ENCODE measurements at regions not wholly inside any gene's neighbourhood (a gene's known extent, or its start where the extent isn't known, plus 50 kb on each side); places are given as distances from the start of the nearest gene placed in this dataset.
"Not testable (repeated sequence)": the region's sequence is repeated elsewhere in the genome, so short reads cannot be mapped to it uniquely, and the experiment has no call there.

DNA sequence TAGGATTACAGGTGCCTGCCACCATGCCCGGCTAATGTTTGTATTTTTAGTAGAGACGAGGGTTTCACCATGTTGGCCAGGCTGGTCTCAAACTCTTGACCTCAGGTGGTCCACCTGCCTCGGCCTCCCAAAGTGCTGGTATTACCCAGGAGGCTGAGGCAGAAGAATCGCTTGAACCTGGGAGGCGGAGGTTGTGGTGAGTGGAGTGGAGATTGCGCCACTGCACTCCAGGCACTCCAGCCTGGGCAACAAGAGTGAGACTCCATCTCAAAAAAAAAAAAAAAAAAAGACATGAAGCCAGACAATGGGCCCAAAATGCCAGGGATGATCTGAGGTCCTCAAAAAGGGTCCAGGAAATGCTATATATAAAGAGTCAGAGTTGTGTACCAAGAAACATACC is 392.9 kb downstream of the SEC14L1 start:
- not testable (repeated sequence) for FAIRE-seq

DNA sequence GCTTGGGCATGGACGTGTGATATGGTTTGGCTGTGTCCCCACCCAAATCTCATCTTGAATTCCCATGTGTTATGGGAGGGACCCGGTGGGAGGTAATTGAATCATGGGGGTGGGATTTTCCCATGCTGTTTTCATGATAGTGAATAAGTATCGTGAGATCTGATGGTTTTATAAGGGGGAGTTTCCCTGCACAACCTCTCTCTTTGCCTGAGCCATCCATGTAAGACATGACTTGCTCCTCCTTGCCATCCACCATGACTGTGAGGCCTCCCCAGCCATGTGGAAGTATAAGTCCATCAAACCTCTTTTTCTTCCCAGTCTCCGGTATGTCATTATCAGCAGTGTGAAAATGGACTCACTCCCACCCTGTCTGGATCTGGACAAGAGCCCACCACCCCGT is 393.4 kb downstream of the SEC14L1 start:
- no peak for FAIRE-seq

DNA sequence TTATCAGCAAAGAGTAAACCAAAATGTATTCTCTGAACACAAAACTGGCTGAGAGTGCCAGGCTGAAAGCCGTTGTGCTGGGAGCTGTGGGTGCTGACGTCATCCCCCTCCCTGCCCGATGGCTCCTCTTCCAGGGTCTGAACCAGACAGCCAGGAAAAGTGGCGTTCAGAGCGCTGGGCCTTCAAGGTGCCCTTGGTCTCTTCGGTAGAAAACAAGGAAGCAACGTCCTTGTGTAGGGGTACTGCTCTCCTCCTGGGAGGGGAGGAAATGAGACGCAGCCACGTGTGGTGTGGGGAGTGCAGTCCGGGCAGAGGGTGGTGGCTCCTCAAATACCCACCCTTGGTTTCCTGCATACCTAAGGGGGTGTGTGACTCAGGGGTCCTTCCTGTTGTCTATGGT is 394.7 kb downstream of the SEC14L1 start:
- no peak for FAIRE-seq

DNA sequence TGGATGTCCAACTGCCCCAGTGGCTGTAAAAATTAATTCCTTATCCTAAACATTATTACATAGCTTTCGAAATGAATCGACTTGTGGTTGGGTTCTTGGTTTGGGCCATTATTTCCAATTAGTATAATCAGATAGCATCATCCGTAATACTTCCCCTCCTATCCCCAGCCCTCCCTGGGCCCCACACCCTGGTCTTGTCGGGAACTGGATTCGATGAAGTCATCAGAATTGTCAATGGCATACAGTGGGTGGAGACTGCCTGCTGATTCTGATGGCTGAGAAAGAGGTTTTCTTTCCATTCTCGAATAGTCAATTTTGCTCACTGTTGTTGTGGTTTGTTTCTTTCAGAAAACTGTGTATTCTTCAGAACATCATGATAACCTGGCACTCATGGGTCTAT is 395.1 kb downstream of the SEC14L1 start:
- FAIRE-seq: no peak

DNA sequence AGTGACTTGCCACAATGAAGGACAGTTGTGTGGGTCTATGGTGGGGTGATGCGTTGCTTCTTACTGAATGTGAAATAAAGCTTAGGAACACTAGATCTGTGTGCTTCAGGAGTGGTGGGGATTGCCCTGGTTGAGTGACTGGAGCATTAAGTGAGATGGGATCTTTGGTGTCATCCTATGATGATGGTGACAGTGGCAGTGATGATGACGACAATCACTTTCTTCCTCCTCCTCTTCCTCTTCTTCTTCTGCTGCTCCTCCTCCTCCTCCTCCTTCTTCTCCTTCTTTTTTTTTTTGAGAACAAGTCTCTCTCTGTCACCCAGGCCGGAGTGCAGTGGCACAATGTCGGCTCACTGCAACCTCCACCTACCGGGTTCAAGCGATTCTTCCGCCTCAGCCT is 396.8 kb downstream of the SEC14L1 start:
- no peak for FAIRE-seq

DNA sequence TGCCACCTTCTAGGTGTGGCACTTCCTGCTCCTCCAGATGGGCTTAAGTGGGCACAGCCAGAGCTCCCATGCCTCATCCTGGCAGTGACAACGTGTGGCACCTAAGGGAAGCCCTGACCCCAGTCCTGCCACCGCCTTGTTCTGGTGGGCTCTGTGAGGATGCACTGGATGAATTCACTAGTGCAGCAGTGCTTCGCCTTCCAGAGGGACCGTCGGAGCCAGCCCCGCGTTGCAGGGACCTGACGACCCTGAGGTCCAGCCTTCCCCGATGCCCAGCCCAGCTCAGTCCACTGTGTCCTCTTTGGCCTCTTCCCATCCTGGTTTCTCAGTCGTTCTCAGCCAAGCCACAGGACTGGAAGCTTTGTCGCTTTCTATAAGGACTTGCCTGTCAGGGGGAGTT is 399.8 kb downstream of the SEC14L1 start:
- FAIRE-seq: no peak

DNA sequence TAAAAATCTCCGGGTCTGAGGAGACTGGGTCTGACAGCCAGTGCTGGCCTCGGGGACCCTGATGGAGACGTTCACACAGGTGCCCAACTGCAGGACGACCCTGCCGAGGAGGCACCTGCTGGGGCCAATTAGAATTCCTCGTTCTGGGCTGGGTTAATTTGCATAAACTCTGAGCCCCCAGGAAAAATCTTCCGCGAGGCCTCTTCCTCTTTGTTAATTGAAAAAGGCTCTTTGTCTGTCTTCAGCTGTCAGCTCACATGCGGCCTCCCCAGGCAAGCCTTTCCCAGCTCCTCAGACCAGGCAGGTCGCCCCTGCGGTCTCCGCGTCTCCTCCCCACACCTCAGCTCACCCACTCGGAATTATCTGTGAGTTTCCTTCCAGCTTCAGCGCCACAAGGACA is 400.2 kb downstream of the SEC14L1 start:
- no peak for FAIRE-seq

DNA sequence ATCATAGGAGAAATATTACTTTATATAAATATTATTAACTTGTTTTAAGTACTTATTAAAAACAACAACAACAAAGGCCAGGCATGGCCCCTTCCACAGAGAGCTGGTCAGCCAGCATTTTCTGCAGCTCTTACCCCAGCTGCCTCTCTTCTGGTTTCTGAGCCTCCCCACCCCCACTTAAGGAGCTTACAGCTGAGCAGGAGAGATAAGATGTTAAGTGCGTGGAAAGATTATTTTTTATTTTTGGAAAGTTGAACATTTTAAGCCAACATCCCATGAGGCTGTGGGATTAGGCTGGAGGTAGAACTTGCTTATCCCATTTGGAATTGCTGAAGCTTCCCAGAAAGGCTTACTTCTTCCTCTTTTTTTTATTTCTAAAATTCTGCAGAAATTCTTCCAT is 401.2 kb downstream of the SEC14L1 start:
- no peak for FAIRE-seq

DNA sequence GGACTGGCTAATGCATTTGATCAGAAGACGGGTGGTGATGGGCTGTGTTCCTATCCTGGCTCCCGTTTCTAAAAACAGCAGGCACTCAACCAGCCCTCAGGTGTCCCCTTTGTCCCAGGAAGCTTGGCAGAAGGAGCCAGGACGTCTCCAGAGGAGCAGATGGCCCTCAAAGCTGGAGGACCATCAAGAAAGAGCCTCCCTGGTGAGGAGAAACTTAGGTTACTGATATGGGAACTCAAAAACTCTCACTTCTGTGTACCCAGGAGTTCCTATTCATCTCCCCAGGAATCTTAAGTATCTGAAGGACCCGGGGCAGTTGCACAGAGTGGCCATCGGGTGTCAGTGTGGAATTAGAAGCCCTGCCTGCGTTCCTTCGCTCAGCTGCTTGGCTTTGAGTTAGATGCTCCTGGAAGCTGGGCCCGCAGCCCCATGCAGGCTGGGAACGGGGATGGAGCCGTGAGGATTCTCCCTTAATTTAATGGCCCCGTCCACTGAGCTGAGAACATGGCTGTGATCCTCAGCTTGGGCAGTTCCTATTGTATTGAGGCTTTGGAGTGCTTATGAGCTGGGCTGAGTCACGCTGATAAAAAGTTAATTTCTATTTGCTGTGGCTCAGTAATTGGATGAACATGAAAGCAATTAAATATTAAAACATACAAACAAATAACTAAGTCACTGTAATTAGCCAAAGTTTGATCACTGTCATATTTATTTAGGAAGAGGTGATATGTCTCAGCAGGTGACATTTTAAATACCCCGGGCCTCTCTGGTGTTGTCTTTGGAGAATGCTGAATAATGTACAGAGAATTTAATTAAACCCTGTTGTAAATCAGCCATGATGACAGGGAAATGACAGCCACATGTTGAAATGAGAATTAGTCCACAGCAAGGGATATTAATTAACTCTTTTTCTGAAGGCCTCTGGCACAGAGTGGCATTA is 402.1 kb downstream of the SEC14L1 start:
- no peak for FAIRE-seq

DNA sequence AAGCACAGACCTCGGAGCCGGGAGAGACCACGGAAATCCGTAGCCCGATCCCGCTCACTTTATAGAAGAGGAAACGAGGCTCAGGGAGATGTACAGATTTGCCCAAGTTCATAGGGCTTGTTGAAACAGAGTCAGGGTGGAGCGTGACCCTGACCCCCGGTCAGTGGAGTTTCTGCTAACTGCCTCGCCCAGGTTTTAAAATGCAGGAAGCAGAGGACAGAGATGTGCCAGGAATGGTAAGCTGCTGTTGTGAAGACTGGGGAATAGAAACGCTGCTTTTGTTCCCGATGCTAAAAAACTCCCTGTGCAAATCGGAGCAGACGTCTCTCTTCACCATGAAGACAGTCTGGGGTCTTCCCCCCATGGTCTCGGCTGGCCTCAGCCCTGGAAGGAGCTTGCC is 403.0 kb downstream of the SEC14L1 start:
- no peak for FAIRE-seq

DNA sequence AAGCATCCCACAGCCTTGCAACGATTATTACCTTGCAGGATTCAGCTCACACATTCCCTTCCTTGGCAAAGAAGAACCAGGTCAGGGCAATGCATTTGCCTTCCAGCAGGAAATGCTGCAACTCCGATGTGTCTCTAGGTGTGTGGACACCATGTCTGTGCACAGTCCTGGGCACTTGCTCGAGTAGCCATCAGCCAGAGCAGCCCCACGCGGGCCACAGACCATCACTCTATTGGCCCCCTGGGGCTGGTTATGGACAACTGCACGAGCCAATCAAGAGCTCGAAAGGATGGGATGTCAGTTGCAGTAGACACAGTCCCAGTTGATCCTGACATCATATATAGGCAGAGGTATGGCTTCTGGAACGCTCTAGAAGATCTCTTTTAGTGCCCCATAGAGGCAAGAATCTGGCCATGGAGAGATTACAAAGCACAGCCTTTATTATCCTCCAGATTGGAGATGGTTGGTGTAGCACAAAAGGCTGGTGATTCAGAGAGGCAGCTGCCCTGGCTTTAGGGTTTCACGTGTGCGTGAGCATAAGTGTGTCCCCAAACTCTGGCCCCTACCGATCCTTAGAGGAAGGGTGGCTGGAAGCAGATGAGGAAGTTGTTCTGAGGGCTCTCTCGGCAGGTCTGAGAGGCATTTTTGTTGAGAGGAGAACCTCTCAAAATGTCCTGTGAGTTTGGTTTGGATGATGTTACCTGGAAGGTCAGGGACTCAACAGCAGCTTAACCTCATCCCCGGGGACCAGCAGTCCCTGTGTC is 403.8 kb downstream of the SEC14L1 start:
- no peak for FAIRE-seq

DNA sequence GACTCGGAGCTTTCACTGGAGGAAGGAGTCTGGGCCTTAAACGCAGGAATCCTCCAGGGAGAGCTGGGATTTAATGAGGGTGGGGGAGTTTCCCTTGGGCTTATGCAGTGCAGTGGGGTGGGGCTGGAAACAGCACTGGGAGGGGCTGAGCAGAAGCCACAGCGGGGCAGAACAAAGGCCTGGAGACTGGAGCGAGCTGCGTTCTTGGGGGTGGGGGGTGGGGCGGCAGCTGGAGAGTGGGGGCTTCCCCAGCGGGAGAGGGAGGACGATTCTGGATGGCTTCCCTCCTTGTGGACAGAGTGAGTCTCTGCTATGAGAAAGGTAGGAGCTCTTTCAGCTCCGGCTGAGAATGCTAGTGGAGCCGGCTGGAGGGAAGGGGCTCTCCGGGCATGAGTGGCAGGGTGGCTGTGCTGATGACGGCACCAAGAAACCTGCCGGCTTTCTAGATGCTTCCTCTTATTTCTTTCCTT is 406.0 kb downstream of the SEC14L1 start:
- no peak for FAIRE-seq

DNA sequence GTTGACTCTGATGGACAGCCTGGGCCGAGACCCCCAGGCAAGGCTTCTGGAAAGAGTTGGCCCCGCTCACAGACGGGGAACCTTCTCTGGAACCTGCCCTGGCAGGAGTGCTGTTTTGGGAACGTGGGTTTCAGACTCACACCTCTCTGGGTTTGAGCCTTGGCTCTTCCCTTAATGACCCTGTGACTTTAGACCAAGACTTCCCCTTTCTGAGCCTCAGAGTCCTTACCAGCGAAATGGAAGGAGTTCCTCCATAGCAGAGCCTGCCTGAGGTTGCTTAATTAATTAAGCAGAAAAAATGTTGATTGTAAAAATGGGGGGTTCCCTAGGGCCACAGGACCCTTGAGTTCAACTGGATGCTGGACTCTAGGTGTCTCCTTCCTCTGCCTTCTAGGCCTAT is 408.2 kb downstream of the SEC14L1 start:
- FAIRE-seq: no peak

DNA sequence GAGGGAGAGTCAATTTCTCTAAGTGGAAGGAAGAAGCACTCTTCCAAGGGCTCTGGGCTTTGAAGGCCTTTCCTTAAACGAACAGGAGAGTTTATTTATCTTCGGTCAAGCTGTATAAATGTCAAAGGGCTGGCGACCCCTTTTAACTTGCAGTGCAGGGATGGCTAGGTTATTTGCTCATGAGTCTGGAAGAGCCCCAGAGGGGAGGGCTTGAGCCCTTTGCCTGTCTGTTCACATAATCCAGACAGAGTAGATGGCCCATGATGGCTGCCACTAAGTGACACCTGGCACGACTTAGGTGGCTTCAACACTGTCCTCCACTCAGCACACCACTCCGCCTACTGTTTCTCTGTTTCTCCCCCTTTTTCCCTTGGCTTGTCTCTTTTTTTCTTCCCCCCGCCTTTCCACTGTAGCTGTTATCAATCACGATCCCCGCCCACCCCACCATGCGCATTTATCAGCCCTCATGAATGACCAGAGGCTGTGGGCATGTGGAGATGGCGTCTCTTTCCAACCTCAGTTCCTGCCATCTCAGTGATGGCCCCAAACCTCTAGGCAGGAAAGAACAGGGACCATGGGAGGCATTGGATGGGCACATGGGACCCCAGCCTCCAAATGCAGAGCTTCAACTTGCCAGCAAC is 408.7 kb upstream of the TNRC6C start:
- no peak for FAIRE-seq

DNA sequence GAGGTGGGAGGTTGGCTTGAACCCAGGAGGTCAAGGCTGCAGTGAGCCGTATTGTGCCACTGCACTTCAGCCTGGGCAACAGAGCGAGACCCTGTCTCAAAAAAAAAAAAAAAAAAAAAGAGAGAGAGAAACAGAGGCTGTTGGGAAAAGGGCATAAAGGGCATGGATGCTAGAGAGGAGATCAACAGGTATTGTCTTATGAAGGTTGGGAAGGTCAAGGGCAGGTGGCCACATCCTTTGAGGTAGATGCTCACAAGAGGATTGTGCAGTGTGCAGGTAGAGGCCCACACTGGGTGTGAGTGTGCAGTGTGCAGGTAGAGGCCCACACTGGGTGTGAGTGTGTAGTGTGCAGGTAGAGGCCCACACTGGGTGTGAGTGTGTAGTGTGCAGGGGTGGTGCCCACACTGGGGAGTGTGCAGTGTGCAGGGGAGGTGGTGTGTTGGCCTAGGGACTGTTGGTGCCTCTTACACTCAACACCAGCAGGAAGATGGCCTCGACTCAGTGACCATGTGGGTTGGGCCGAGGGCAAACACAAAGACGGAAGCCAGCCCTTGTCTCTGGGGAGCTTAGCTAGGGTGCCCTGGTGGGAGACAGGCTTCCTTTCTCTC is 404.9 kb upstream of the TNRC6C start:
- no peak for FAIRE-seq

DNA sequence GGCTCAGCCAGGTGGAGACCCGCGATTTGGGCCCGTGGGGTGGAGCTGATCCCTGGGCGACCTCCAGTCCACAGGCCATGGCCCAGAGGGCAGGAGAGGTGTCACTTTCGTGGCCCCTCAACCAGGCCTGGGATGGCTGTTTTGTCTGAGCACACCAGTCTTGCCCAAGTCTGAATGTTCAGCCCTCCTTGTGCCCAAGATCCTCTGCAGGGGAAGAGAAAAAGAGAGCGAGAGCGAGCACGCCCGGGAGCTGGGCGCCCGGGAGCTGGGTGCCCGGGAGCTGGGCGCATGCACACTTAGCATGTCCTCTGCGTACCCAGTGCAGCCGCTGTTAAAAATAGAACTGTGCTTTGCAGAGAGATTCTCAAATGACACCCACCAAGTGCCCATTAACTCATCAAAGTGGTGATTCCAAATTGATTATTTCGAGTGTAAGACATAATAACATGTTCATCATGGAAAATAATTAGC is 403.3 kb upstream of the TNRC6C start:
- FAIRE-seq: no peak

DNA sequence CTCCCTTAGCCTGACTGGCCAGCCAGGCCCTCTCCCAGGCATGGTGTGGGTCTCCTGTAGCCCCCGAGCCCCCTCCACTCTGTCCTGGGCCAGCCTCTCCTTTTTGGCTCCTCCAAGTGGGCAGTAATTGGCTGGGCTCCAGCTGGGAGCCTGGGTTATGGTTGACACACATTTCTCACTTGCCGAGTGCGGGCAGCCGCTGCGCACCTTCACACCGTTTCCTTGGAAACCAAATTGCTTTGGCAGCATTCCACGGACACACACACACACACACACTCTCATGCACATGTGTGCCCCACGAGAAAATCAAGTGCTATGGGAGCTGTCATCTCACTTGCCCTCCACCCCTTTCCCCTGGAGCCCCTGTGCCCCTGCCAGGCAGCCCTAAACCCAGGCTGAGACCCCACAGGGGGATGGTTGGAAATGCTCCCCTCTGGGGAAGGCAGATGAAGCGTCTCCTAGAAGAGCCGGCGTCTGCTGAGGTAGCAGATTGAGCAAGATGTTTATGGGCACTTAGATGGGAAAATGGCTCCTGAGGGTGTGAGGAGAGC is 402.7 kb upstream of the TNRC6C start:
- no peak for FAIRE-seq

DNA sequence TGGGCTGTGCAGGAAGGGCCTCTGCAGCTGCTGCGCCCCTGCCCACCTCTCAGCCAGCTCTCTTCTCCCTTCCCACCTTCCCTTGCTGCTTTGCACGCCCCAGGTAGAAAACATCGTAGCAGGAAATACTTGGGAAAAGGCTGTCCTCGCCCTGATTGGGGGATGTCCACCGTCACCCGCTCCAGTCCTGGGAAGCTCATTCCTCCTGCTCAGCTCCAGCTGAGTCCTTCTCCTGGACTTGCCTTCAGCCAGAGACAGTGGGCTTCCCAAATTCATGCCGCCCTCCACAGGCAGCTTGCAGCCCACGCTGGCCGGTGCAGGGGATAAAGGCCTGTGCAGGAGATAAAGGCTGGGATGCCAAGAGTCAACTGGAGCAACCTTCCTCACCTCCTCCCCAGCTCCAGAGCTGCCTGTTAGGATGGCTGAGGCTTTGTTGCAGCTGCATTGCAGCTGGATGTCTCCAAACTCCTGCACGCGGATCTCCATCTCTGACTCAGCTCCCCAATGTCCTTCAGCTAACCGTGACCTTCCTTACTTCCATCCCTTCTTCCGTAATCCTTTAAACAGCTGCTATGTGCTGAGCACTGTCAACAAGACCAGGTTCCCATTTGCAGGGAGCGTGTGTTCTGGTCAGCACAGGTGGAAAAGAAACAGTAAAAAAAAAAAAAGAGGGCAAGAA is 402.0 kb upstream of the TNRC6C start:
- FAIRE-seq: no peak

DNA sequence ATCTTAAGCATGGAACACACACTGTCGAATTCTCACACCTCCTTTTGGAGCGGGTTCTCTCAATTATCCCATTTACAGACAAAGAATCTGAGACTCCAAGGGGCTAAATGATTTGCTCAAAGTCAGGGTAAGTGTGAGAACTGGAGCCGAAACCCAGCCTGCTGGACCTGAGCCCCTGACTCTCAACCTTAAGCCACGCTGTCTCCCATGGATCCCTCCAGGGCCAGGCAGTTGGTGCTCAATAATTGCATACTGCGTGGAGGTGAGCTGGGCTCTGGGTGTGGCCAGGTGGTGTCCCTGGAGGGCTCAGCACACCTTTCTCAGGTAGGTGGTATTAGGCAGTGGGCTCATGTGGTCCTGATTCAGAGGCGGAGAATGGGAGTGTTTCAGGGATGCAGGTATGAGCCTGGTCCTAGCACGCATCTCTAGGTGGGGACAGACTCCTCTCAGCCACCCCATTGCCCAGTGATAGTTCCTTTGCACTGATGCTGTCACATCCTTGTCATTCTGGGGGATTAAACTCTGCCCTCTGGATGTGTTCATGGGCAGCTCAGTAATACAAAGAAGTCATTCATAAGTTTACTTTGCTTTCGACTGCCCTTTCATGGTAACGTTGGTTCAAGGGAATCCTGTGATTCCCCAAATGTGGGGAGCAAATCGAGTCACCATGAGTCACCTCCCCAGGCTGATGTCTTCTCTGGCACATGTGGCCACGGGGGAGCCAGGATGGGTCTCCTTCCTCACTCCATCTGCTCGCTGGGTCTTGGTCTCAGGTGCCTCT is 399.5 kb upstream of the TNRC6C start:
- no peak for FAIRE-seq

DNA sequence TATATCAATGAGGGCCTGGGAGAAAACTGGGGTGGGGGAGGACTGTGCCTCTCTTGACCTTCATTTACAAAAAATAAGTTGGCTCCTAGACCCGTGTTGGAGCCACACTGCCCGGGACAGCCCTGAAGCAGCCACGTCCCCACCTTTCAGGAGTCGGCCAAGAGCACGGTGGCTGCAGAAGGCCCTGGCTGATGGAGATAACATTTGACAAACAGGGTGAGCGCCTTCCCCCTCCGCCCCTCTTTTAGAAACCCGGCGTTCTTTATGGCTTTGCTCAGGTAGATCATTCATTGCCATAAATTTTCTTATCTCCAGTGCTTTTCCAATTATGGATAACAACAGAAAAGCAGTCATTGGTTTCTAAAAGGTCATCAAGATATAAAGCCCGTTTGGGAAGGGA is 398.1 kb upstream of the TNRC6C start:
- no peak for FAIRE-seq

DNA sequence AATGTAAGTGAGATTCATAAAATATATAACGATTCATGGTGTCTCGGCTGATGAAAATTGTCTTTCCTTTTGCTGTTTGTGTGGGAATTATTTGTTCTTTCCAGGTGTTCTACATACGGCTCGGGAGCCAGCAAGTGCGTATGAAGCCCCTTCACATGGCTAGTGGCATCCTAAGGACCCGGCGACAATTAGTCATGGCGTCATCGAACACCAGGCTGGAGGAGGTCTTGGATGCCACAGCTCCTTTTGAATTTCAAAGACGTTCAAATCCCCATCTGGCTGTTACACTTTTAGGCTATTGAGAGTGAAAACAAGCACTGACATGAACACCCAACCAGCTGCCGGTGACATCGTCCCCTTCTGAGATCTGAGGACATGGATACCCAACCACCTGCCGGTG is 397.7 kb upstream of the TNRC6C start:
- FAIRE-seq: no peak

All from islet of Langerhans (tissue), 1 donor.